ENCODE measurements at regions not wholly inside any gene's neighbourhood (a gene's known extent, or its start where the extent isn't known, plus 50 kb on each side); places are given as distances from the start of the nearest gene placed in this dataset.

- TF ChIP-seq CTCF (optimal IDR thresholded peaks at IDR 0.05 in 1 of 3, IDR thresholded peaks at IDR 0.05 in 1 of 3, conservative IDR thresholded peaks at IDR 0.05 in 1 of 3; ENCODE audit: extremely low read depth in 1 of 3, insufficient read depth in 2 of 3, low read length in 3 of 3) (no peak), EZH2 (IDR thresholded peaks at IDR 0.05; ENCODE audit: low read length) (no peak)
Observed at GRCh38 chr12:25743679-25744215, 190.7 kb upstream of the LMNTD1 start.
